ENCODE measurements at regions not wholly inside any gene's neighbourhood (a gene's known extent, or its start where the extent isn't known, plus 50 kb on each side); places are given as distances from the start of the nearest gene placed in this dataset.

- DNase-seq (ENCODE audit: low spot score): no peak
Observed at GRCh38 chr5:74187757-74188156, 452.8 kb downstream of the ENC1 start.

GRCh38 chr5:74186356-74187315 lies 453.9 kb downstream of the ENC1 start:
- no peak for DNase-seq (ENCODE audit: low spot score)

DNA sequence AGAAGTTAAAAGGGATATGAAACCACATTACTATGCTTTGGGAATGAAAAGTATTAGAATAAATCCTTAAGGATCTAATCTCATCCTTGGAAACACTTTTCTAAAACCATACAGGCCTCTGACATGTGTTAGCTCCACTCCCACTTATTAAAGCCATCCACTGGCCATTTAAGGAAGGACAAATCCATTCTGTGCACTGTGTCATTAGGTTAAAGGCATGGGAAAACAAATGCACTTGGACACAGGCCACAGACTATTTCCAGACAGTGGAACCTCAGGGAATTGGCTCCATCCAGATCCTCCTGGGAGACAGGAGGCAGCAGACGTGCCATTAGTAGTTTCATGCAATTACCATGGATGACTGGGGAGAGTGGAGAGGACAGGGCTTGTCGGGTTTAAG lies 454.9 kb downstream of the ENC1 start:
- DNase-seq (ENCODE audit: low spot score): no peak

- no peak for DNase-seq (ENCODE audit: low spot score)
Observed at GRCh38 chr5:74184649-74185048, 455.9 kb downstream of the ENC1 start.

- no peak for DNase-seq (ENCODE audit: low spot score)
Observed at GRCh38 chr5:74183041-74183440, 457.5 kb downstream of the ENC1 start.

GRCh38 chr5:74182603-74183002 lies 457.9 kb downstream of the ENC1 start:
- no peak for DNase-seq (ENCODE audit: low spot score)

DNA sequence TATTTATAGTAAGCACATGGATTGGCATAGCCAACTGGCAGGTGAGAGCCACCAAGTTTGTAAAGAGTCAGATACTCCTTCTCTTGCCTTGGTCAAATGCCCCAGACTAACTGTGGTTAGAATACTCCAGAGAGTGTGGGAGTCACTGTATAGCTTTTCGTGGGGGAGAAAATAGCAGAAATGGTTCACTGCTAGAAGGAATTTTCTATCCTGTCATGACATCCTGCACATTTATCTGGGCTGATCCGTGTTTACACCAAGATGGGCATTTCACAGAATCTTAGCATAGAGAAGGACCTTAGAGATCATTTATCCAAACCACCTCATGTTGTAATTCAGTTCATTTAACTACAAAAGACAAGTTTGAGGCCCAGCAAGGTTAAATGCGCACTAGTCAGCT lies 460.8 kb downstream of the ENC1 start:
- no peak for DNase-seq (ENCODE audit: low spot score)

DNA sequence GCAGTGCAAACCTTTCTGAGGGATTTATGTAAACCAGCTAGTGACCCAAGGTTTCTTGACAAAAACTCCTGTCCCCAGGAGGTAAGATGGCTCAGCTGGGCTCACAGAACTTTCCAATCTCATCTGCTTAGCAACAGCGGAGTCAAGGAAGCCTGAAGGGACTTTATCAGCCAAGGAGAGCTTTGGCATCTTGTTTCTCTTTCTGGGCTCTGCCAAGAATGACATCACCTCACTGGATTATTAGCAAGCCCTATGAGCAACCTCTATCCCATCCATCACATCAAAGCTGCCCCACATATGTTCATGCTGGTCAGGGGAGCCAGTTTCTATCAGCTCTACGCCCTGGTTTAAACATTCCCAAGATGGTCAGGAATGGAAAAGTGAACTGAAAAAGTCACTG lies 461.3 kb downstream of the ENC1 start:
- no peak for DNase-seq (ENCODE audit: low spot score)

DNA sequence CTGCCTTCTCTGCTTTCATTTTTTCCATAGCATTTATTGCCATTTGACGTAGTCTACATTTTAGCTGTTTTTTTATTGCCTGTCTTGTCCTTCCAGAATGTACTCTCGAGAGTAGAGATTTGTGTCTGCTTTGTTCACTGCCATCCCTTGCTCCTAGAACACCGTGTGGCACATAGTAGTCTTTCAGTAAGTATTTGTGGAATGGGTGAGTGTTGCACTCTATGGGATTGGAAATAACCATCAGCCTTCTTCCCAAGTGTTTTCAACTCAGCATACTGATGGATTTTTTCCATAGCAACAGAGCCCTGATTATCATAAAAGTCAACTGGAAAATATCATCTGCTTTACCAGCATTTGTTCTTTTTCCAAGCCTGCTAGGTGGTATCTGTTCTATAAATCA lies 462.6 kb downstream of the ENC1 start:
- no peak for DNase-seq (ENCODE audit: low spot score)

- DNase-seq (ENCODE audit: low spot score): no peak
Observed at GRCh38 chr5:74174366-74174765, 466.2 kb downstream of the ENC1 start.

DNA sequence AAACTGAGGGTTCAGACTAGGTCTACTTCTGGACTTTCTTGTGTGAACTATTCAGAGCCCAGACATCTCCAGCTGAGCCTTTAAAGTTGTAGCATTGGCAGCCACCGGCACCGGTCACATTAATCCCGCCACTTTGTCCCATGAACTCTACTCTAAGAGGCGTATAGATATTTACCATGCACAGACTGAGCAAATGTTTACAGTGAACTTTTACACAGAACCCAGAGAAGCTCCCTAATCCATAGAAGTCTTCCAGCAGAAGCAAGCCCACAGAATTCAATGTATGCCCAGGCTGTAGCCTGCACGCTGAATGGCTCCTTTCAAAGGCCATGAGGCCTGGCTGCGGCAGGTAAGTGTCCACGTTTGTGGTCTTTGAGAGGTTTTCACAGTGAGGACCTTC lies 466.9 kb downstream of the ENC1 start:
- DNase-seq (ENCODE audit: low spot score): no peak

DNA sequence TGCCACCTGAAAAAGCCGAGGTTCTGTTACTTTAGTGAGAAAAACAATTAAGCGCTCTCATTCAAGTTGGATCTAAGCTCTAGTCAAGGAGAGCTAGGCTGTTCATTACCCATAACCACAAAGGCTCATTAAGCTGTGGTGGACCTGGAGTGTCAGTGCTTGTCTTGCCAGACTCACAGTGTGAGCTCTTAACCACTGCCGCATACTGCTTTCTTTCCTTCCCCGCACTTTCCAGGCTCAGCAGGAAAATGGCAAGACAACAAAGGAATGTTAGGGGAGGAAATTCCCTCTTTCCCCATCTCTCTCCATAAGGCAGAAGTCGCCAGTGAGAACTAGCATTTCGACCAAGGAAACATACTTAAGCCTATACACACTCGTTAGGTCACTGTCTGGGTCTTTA lies 467.3 kb downstream of the ENC1 start:
- DNase-seq (ENCODE audit: low spot score): no peak

- no peak for DNase-seq (ENCODE audit: low spot score)
Observed at GRCh38 chr5:74169701-74170100, 470.8 kb downstream of the ENC1 start.

DNA sequence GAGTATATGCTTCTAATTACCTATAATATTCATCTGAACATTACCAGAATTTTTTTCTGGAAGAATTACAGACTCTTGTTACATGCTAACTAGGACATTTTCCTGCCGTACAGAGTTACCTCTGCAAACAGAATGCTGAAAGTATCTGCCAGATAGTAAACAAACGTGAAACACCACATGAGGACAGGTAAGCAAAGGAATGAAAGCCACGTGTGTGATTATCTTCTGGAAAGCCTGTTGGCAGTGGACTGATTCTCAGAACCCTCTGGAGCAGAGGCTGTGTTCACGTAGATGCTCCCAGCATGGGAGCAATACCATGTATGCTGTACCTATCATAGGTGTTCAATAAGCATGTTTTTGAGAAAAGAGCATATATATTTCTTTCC lies 472.6 kb downstream of the ENC1 start:
- DNase-seq (ENCODE audit: low spot score): no peak

GRCh38 chr5:74167206-74167929 lies 473.2 kb downstream of the ENC1 start:
- no peak for DNase-seq (ENCODE audit: low spot score)

GRCh38 chr5:74166064-74166463 lies 474.5 kb downstream of the ENC1 start:
- DNase-seq (ENCODE audit: low spot score): no peak

DNA sequence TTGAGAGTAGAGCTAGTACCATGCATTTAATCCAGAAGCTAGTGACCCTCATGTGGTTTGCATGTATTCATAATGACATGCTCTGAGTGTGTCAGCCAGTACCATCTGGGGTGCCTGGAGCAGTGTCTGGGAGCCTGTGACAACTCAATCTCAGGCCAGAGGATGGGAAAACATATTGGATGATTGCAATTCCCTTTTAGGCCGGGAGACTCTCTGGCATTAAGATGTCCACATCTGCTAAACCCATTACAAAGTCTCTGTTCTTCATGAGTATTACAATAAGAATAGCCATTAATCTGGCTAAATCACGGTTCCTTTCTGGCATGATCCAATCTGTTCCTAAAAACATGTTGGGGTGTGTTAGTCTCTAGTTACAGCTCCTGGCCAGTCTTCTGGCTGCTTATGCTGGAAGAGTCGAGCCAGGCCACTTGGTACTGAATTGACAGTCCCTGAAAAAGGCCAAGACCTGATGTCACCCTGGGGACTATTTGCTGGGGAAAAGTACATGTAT lies 475.7 kb downstream of the ENC1 start:
- no peak for DNase-seq (ENCODE audit: low spot score)

DNA sequence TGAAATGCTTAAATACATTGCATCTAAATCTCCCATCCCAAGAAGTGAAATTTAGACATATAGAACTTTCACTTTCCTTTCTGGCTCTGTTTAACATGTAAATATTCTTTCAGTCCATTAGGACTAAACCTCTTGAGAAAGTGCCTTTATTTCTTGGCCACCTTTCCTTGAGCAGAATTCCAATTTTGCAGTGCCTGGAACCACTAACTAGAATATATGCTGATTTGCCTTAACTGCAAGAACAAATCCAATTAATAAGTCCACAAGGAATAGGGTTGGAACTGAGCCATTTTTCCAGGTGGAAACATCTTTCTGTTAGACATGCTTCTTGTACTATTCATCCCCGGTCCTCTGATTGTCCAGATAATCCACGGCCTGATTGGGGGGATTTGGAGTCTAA lies 478.0 kb downstream of the ENC1 start:
- no peak for DNase-seq (ENCODE audit: low spot score)

DNA sequence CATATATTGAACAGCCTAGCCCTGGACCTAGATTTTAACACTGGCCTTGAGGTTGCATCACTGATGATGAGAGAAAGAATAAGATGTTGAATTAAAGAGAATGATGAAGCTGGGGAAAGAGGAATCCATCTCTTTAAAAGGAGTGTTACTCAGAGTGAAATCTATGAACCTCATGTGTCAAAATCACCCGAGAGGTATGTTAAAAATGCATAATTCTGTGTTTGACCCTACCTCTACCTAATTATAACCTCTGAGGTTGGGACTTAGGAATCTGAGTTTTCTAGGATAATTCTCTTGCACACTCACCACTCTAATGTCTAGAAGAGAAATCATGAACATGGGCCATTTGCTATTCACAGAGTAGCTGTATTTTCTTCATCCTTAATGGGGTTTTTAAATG lies 479.4 kb downstream of the ENC1 start:
- DNase-seq (ENCODE audit: low spot score): no peak

GRCh38 chr5:74156728-74157383 lies 483.7 kb downstream of the ENC1 start:
- no peak for DNase-seq (ENCODE audit: low spot score)

GRCh38 chr5:74155501-74155900 lies 485.0 kb downstream of the ENC1 start:
- DNase-seq (ENCODE audit: low spot score): no peak

DNA sequence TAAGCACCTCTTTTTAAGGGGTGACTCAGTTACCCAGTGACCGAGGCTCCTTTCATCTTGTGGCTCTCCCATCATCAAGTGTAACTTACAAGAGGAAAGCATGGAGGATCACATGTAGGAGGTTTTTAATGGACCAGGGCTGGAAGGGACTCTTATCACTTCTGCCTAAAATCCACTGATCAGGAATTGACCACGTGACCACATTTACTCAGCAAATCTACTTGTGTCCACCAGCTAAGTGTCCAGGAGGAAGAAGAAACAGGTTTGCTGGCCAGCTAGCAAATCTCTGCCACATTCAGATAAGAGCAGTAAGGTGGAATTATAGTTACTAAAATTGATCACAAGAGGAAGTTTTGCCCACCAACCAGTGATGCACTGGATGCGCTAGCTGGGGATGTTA lies 486.0 kb downstream of the ENC1 start:
- no peak for DNase-seq (ENCODE audit: low spot score)
